A549 (cell line): ENCODE measurements at regions not wholly inside any gene's neighbourhood (a gene's known extent, or its start where the extent isn't known, plus 50 kb on each side); places are given as distances from the start of the nearest gene placed in this dataset.

Source experiments
- ATAC-seq, 2 experiments: fragments of 200-7000 bp in 1 of 2; fragments of >200 bp in 1 of 2; cut with Nextera tagmentation in 1 of 2; cut with Tn5 transposase in 1 of 2; 3 replicates each; pipeline versions ENCODE4 v1.8.0 to v1.9.1; 2018 to 2020; ENCODE audit warnings: mild to moderate bottlenecking in 1 of 2, moderate library complexity in 1 of 2
- CTCF ChIA-PET: fragments of 300-600 bp; sonication (Branson Sonifier 250); formaldehyde crosslinking; extraction: SDS; loops from one replicate; lab custom pipeline; 2021; ENCODE audit warnings: antibody characterized with exemption, inconsistent platforms; lab: Yijun Ruan, JAX
- POLR2A ChIA-PET: fragments of 350-600 bp; formaldehyde crosslinking; extraction: SDS; loops from one replicate; lab custom pipeline; 2021; ENCODE audit warnings: antibody characterized with exemption, inconsistent platforms; lab: Yijun Ruan, JAX
- DNase-seq, 2 experiments: peaks; one replicate each; pipeline versions ENCODE4 v3.0.0 to v3.0.0-alpha.2; 2011 to 2016; ENCODE audit warnings: low read depth in 1 of 2, low spot score in 1 of 2
- FAIRE-seq: peaks from 2 replicates; lab custom pipeline; 2011; peaks lifted over from hg19 to GRCh38; lab: Jason Lieb, UNC
- H3K27ac ChIP-seq, 2 experiments: fragments of >200 bp; sonication (Bioruptor Twin); formaldehyde crosslinking; 3 replicates each; pipeline ENCODE4 v1.5.1; 2016 to 2017
- H3K4me1 ChIP-seq: fragments of >200 bp; sonication (Bioruptor Twin); formaldehyde crosslinking; 3 replicates; pipeline ENCODE4 v1.6.1; 2016
- H3K4me2 ChIP-seq: fragments of >200 bp; sonication (Bioruptor Twin); formaldehyde crosslinking; 3 replicates; pipeline ENCODE4 v1.6.1; 2016
- H3K4me3 ChIP-seq: fragments of >200 bp; sonication (Bioruptor Twin); formaldehyde crosslinking; 3 replicates; pipeline ENCODE4 v1.5.1; 2016
- H3K9me3 ChIP-seq: fragments of >200 bp; sonication (Bioruptor Twin); formaldehyde crosslinking; 3 replicates; pipeline ENCODE4 v1.6.1; 2016
- CHD2 ChIP-seq: fragments of 150-350 bp; IDR thresholded peaks from 2 replicates; pipeline ENCODE4 v1.6.1; 2014; ENCODE audit warnings: low read length; ENCODE audit not compliant: partially characterized antibody
- CHD4 ChIP-seq: fragments of 200-600 bp; sonication (generic); IDR thresholded peaks from 2 replicates; pipeline ENCODE4 v1.6.1; 2016; ENCODE audit warnings: antibody characterized with exemption, mild to moderate bottlenecking, borderline replicate concordance
- CTCF ChIP-seq: fragments of >200 bp; sonication (Bioruptor Twin); formaldehyde crosslinking; IDR thresholded peaks from 3 replicates; pipeline ENCODE4 v1.5.1; 2016
- E2F6 ChIP-seq: IDR thresholded peaks from 2 replicates; pipeline ENCODE4 v1.6.1; 2012; ENCODE audit warnings: low read depth, borderline replicate concordance
- EHF ChIP-seq: fragments of 250-450 bp; sonication (Bioruptor Pico); IDR thresholded peaks from 2 replicates; pipeline ENCODE4 v1.5.0; 2020; ENCODE audit warnings: mild to moderate bottlenecking
- EHMT2 ChIP-seq: fragments of 200-600 bp; sonication (generic); IDR thresholded peaks from 2 replicates; pipeline ENCODE4 v1.6.1; 2016; ENCODE audit warnings: antibody characterized with exemption, low read depth, mild to moderate bottlenecking, moderate library complexity
- FOSL2 ChIP-seq, 2 experiments: fragments of 450-650 bp in 1 of 2; fragments of >200 bp in 1 of 2; sonication (Bioruptor Twin) in 1 of 2; formaldehyde crosslinking; IDR thresholded peaks; 2 replicates each; pipeline versions ENCODE4 v1.5.0 to v1.6.1; 2016 to 2020; ENCODE audit warnings: mild to moderate bottlenecking in 1 of 2, moderate library complexity in 1 of 2
- GATA3 ChIP-seq: IDR thresholded peaks from 2 replicates; pipeline ENCODE4 v1.6.1; 2012; ENCODE audit warnings: borderline replicate concordance
- HDAC2 ChIP-seq: fragments of 200-600 bp; sonication (generic); IDR thresholded peaks from 2 replicates; pipeline ENCODE4 v1.6.1; 2016
- HMGXB4 ChIP-seq: fragments of 250-450 bp; sonication (Bioruptor Pico); IDR thresholded peaks from 2 replicates; pipeline ENCODE4 v1.5.0; 2021; ENCODE audit warnings: mild to moderate bottlenecking, moderate library complexity, borderline replicate concordance
- HOXB13 ChIP-seq: fragments of 250-450 bp; sonication (Bioruptor Pico); IDR thresholded peaks from 2 replicates; pipeline ENCODE4 v1.5.0; 2020; ENCODE audit warnings: low read depth, mild to moderate bottlenecking, moderate library complexity
- KDM5A ChIP-seq: fragments of 200-600 bp; sonication (generic); IDR thresholded peaks from 2 replicates; pipeline ENCODE4 v1.6.1; 2016; ENCODE audit warnings: antibody characterized with exemption, mild to moderate bottlenecking
- POLR2AphosphoS2 ChIP-seq: conservative IDR thresholded peaks from 2 replicates; pipeline ENCODE4 v1.6.1; 2012; ENCODE audit warnings: low read length, improper control_type of control experiment, inconsistent platforms
- RARB ChIP-seq: fragments of 250-450 bp; sonication (Bioruptor Pico); IDR thresholded peaks from 2 replicates; pipeline ENCODE4 v1.8.0; 2021; ENCODE audit warnings: mild to moderate bottlenecking, moderate library complexity
- REST ChIP-seq: fragments of 200-600 bp; sonication (generic); IDR thresholded peaks from 2 replicates; pipeline ENCODE4 v1.6.1; 2016; ENCODE audit warnings: antibody characterized with exemption, mild to moderate bottlenecking, moderate library complexity
- ZC3H11A ChIP-seq: fragments of 450-650 bp; IDR thresholded peaks from 2 replicates; pipeline ENCODE4 v1.6.1; 2014; ENCODE audit warnings: antibody characterized with exemption, mild to moderate bottlenecking
- ZNF302 ChIP-seq: fragments of 250-450 bp; sonication (Bioruptor Pico); IDR thresholded peaks from 2 replicates; pipeline ENCODE4 v1.9.0; 2021; ENCODE audit warnings: inconsistent platforms, mild to moderate bottlenecking, moderate library complexity
- WGBS: methylation state at CpG from one replicate; pipeline ENCODE4 v1.1.6; 2017; ENCODE audit errors: missing lambda C conversion rate; 5-methylcytosine and 5-hydroxymethylcytosine counted together

GRCh38 chr14:94946244-94946643 is 176.3 kb upstream of the GSC start:
- 19% methylated on average over 3 of the region's 3 CpGs for WGBS
- no peak for TF ChIP-seq ZNF302 (CRISPR knock-in tag)
- no peak for TF ChIP-seq E2F6
- TF ChIP-seq POLR2AphosphoS2, result no peak
- no peaks in the 10 kb centered on the region for H3K9me3 ChIP-seq
- no peak for ATAC-seq
- no peak overlapping the region for H3K27ac ChIP-seq
- no peaks in the 10 kb centered on the region for H3K4me1 ChIP-seq
- FAIRE-seq, result no peak
- ChIA-PET CTCF (no interaction called here), POLR2A (no interaction called here)
- H3K4me3 ChIP-seq, result no peak overlapping the region
- no peak for DNase-seq
- H3K4me2 ChIP-seq, result no peak overlapping the region

GRCh38 chr14:94945615-94946014 is 175.7 kb upstream of the GSC start:
- Histone ChIP-seq H3K4me3 (no peak overlapping the region), H3K4me1 (no peaks in the 10 kb centered on the region), H3K4me2 (no peak overlapping the region), H3K27ac (no peak overlapping the region), H3K9me3 (no peaks in the 10 kb centered on the region)
- ChIA-PET POLR2A (no interaction called here), CTCF (no interaction called here)
- no peak for TF ChIP-seq EHMT2
- no peak for TF ChIP-seq CHD2
- no peak for TF ChIP-seq RARB
- no peak for TF ChIP-seq CHD4
- TF ChIP-seq GATA3, result no peak
- no peak for TF ChIP-seq ZC3H11A
- no peak for TF ChIP-seq HMGXB4 (CRISPR knock-in tag)
- no peak for TF ChIP-seq CTCF
- FAIRE-seq (no peak), DNase-seq (no peak), ATAC-seq (no peak)
- 73% methylated on average over 8 of the region's 8 CpGs for WGBS

- TF ChIP-seq HOXB13 (CRISPR knock-in tag), result no peak
- TF ChIP-seq GATA3, result no peak
- no peak for TF ChIP-seq FOSL2 (IDR thresholded peaks at IDR 0.05)
- TF ChIP-seq FOSL2 (CRISPR knock-in tag; IDR thresholded peaks at IDR 0.05), result no peak
- no peak for TF ChIP-seq HDAC2
- no peak for TF ChIP-seq KDM5A
- no peak for TF ChIP-seq EHF (CRISPR knock-in tag)
- TF ChIP-seq EHMT2, result no peak
- TF ChIP-seq REST, result no peak
- WGBS, result 22% methylated on average over 7 of the region's 7 CpGs
- ATAC-seq (no peak), FAIRE-seq (no peak), DNase-seq (no peak)
- Histone ChIP-seq H3K9me3 (no peaks in the 10 kb centered on the region), H3K4me3 (no peak overlapping the region), H3K4me2 (no peak overlapping the region), H3K4me1 (no peaks in the 10 kb centered on the region), H3K27ac (no peak overlapping the region)
- CTCF ChIA-PET, result no interaction called here
- POLR2A ChIA-PET, result no interaction called here
These were observed 174.8 kb upstream of the GSC start for GRCh38 chr14:94944636-94945258.
